ENCODE measurements at regions not wholly inside any gene's neighbourhood (a gene's known extent, or its start where the extent isn't known, plus 50 kb on each side); places are given as distances from the start of the nearest gene placed in this dataset.

GRCh38 chr4:38314663-38315062 is 349.3 kb upstream of the KLF3 start:
- Histone ChIP-seq H3K36me3 (ENCODE audit: control insufficient read depth, insufficient read depth, low read length) (no peaks in the 10 kb centered on the region), H3K4me2 (ENCODE audit: low read length) (no peak overlapping the region), H3K9me3 (ENCODE audit: control insufficient read depth, low read length) (no peaks in the 10 kb centered on the region), H3K27me3 (ENCODE audit: control insufficient read depth, insufficient read depth, low read length) (no peaks in the 10 kb centered on the region), H3K27ac (no peak overlapping the region), H3K79me2 (no peaks in the 10 kb centered on the region), H3K4me1 (peaks cover 6% of the 10 kb centered on the region), H2AFZ (no peak overlapping the region), H3K4me3 (ENCODE audit: low read depth, low read length) (no peak overlapping the region), H3K9ac (no peak overlapping the region)
- no peak for TF ChIP-seq CTCF (IDR thresholded peaks at IDR 0.05)

GRCh38 chr4:38315286-38315685 is 348.7 kb upstream of the KLF3 start:
- TF ChIP-seq CTCF (IDR thresholded peaks at IDR 0.05): no peak
- H3K4me1 ChIP-seq: peaks cover 6% of the 10 kb centered on the region
- no peaks in the 10 kb centered on the region for H3K79me2 ChIP-seq
- H3K4me2 ChIP-seq (ENCODE audit: low read length): no peak overlapping the region
- H3K4me3 ChIP-seq (ENCODE audit: low read depth, low read length): no peak overlapping the region
- H3K36me3 ChIP-seq (ENCODE audit: control insufficient read depth, insufficient read depth, low read length): no peaks in the 10 kb centered on the region
- no peaks in the 10 kb centered on the region for H3K27me3 ChIP-seq (ENCODE audit: control insufficient read depth, insufficient read depth, low read length)
- H3K27ac ChIP-seq: no peak overlapping the region
- no peak overlapping the region for H3K9ac ChIP-seq
- H2AFZ ChIP-seq: no peak overlapping the region
- H3K9me3 ChIP-seq (ENCODE audit: control insufficient read depth, low read length): no peaks in the 10 kb centered on the region

GRCh38 chr4:38316045-38316444 is 348.0 kb upstream of the KLF3 start:
- H3K27me3 ChIP-seq (ENCODE audit: control insufficient read depth, insufficient read depth, low read length): no peaks in the 10 kb centered on the region
- peaks cover 9% of the 10 kb centered on the region for H3K4me1 ChIP-seq
- TF ChIP-seq CTCF (IDR thresholded peaks at IDR 0.05): no peak
- H3K9ac ChIP-seq: no peak overlapping the region
- no peak overlapping the region for H3K27ac ChIP-seq
- no peaks in the 10 kb centered on the region for H3K9me3 ChIP-seq (ENCODE audit: control insufficient read depth, low read length)
- no peak overlapping the region for H3K4me3 ChIP-seq (ENCODE audit: low read depth, low read length)
- H2AFZ ChIP-seq: no peak overlapping the region
- no peak overlapping the region for H3K4me2 ChIP-seq (ENCODE audit: low read length)
- H3K36me3 ChIP-seq (ENCODE audit: control insufficient read depth, insufficient read depth, low read length): no peaks in the 10 kb centered on the region
- no peaks in the 10 kb centered on the region for H3K79me2 ChIP-seq

- Histone ChIP-seq H3K4me2 (ENCODE audit: low read length) (no peak overlapping the region), H3K4me3 (ENCODE audit: low read depth, low read length) (no peak overlapping the region), H3K9ac (no peak overlapping the region), H3K4me1 (peaks cover 7% of the 10 kb centered on the region), H2AFZ (no peak overlapping the region), H3K9me3 (ENCODE audit: control insufficient read depth, low read length) (no peaks in the 10 kb centered on the region), H3K36me3 (ENCODE audit: control insufficient read depth, insufficient read depth, low read length) (no peaks in the 10 kb centered on the region), H3K27me3 (ENCODE audit: control insufficient read depth, insufficient read depth, low read length) (no peaks in the 10 kb centered on the region), H3K79me2 (no peaks in the 10 kb centered on the region), H3K27ac (no peak overlapping the region)
- no peak for TF ChIP-seq CTCF (IDR thresholded peaks at IDR 0.05)
Observed at GRCh38 chr4:38317041-38317674, 346.8 kb upstream of the KLF3 start.
